Esophagus squamous epithelium (tissue), 5 donors: ENCODE measurements at regions not wholly inside any gene's neighbourhood (a gene's known extent, or its start where the extent isn't known, plus 50 kb on each side); places are given as distances from the start of the nearest gene placed in this dataset.
"Not testable (repeated sequence)": the region's sequence is repeated elsewhere in the genome, so short reads cannot be mapped to it uniquely, and the experiment has no call there.

Experiments used
- DNase-seq: peaks from one replicate; lab custom pipeline; 2025; lab: John Stamatoyannopoulos, UW
- H3K27ac ChIP-seq, 4 donors: fragments of 200-600 bp; sonication (generic); one replicate each; pipeline ENCODE4 v1.5.1; 2016 to 2019; ENCODE audit warnings: mild to moderate bottlenecking in 1 of 4
- H3K27me3 ChIP-seq, 4 donors: fragments of 200-600 bp; sonication (generic); 1 replicate in 3 of 4; 2 replicates in 1 of 4; pipeline versions ENCODE4 v1.5.1 to v1.6.0; 2017 to 2021; ENCODE audit warnings: antibody characterized with exemption in 1 of 4
- H3K36me3 ChIP-seq, 3 donors: fragments of 200-600 bp; sonication (generic); one replicate each; pipeline ENCODE4 v1.5.1; 2016 to 2019
- H3K4me1 ChIP-seq, 3 donors: fragments of 200-600 bp; sonication (generic); one replicate each; pipeline ENCODE4 v1.5.1; 2017 to 2019
- H3K4me3 ChIP-seq, 4 donors: fragments of 200-600 bp; sonication (generic); 1 replicate in 3 of 4; 2 replicates in 1 of 4; pipeline ENCODE4 v1.5.1; 2016 to 2019; ENCODE audit warnings: mild to moderate bottlenecking in 2 of 4, moderate library complexity in 1 of 4
- H3K9me3 ChIP-seq, 3 donors: fragments of 200-600 bp; sonication (generic); one replicate each; pipeline ENCODE4 v1.5.1; 2016 to 2019
- POLR2A ChIP-seq, 4 donors: fragments of 450-650 bp; IDR thresholded peaks; one replicate each; pipeline ENCODE4 v1.6.1; 2017; ENCODE audit warnings: antibody characterized with exemption in 4 of 4, mild to moderate bottlenecking in 4 of 4, moderate library complexity in 3 of 4
- WGBS, 2 donors: methylation state at CpG; one replicate each; pipeline ENCODE4 v1.1.5; 2018; 5-methylcytosine and 5-hydroxymethylcytosine counted together
- intact Hi-C: fragments of 100-400 bp; cut with DNase I; formaldehyde crosslinking; loops from one replicate; pipeline ENCODE4 v1.15.0; 2022
- TF ChIP-seq, protein P1 (sequence below), 6 experiments: fragments of 450-650 bp in 4 of 6; fragments of 200-600 bp in 2 of 6; sonication (generic) in 2 of 6; IDR thresholded peaks; one replicate each; pipeline ENCODE4 v1.5.1; 2016 to 2019; ENCODE audit warnings: antibody characterized with exemption in 6 of 6, mild to moderate bottlenecking in 4 of 6, moderate library complexity in 4 of 6
- donor health status: DM: yes; HTN: yes; CAD: no.

DNA sequence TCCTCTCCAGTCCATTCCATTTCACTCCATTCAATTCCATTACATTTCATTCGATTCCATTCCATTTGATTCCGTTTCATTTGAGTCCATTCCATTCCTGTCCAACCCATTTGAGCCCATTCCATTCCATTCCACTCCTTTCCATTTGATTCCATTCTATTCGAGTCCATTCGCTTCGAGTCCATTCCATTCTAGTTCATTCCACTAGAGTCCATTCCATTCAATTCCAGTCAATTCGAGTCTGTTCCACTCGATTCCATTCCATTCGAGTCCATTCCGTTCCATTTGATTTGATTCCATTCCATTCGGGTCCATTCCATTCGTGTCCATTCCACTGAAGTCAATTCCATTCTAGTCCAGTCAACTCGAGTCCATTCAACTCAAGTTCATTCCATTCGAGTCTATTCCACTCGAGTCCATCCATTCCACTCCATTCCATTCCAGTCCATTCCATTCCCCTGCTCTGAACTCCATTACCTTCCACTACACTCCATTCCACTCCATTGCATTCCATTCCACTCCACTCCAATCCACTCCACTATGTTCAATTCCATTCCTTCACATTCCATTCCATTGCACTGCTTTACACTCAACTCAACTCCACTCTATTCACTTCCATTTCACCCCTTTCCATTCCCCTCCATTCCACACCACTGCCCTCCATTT is 2569.4 kb upstream of the TPTE start:
- Histone ChIP-seq H3K9me3 (peaks cover 0 to 97% (median 25%) of the 10 kb centered on the region in 3 donors), H3K27me3 (no peaks in the 10 kb centered on the region), H3K4me1 (no peaks in the 10 kb centered on the region), H3K4me3 (no peak overlapping the region), H3K27ac (no peak overlapping the region), H3K36me3 (no peaks in the 10 kb centered on the region)
- WGBS, 2 donors: 57 to 59% methylated on average over 14 of the region's 14 CpGs
- DNase-seq: no peak
- intact Hi-C loops: no loop called here
- no peak for TF ChIP-seq POLR2A (IDR thresholded peaks at IDR 0.05)

DNA sequence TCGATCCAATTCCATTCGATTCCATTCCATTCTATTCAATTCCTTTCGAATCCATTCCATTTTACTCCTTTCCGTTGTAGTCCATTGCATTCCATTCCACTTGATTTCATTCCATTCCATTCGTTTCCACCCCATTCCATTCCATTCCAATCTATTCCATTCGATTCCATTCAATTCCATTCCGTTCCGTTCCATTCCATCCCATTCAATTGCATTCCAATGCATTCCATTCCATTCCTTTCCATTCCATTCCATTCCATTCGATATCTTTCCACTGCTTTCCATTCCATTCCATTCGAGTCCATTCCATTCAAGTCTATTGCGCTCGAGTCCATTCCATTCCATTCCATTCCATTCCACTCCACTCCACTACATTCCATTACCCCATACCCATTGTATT is 2568.7 kb upstream of the TPTE start:
- WGBS, 2 donors: 63 to 65% methylated on average over 12 of the region's 12 CpGs

DNA sequence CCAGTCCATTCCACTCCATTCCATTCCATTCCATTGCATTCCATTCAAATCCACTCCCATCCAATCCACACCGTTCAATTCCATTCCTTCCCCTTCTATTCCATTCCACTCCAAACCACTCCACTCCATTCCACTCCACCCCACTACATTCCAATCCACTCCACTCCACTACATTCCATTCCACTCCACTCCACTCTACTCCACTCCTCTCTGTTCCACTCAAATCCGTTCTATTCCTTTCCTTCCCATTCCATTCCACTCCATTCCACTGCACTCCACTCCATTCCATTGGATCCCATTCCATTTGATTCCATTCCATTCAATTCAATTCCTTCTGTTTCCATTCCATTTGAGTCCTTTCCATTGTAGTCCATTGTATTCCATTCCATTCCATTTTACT is 2568.3 kb upstream of the TPTE start:
- 49 to 53% methylated on average over 2 of the region's 2 CpGs for WGBS, 2 donors
- intact Hi-C loops: no loop called here

More for the DNA sequence above, 2568.7 kb upstream of the TPTE start:
- no peaks in the 10 kb centered on the region for H3K36me3 ChIP-seq
- TF ChIP-seq POLR2A (IDR thresholded peaks at IDR 0.05): no peak
- TF ChIP-seq, protein P1, sequence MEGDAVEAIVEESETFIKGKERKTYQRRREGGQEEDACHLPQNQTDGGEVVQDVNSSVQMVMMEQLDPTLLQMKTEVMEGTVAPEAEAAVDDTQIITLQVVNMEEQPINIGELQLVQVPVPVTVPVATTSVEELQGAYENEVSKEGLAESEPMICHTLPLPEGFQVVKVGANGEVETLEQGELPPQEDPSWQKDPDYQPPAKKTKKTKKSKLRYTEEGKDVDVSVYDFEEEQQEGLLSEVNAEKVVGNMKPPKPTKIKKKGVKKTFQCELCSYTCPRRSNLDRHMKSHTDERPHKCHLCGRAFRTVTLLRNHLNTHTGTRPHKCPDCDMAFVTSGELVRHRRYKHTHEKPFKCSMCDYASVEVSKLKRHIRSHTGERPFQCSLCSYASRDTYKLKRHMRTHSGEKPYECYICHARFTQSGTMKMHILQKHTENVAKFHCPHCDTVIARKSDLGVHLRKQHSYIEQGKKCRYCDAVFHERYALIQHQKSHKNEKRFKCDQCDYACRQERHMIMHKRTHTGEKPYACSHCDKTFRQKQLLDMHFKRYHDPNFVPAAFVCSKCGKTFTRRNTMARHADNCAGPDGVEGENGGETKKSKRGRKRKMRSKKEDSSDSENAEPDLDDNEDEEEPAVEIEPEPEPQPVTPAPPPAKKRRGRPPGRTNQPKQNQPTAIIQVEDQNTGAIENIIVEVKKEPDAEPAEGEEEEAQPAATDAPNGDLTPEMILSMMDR (IDR thresholded peaks at IDR 0.05): no peak
- intact Hi-C loops: no loop called here
- no peaks in the 10 kb centered on the region for H3K27me3 ChIP-seq
- no peak for DNase-seq
- peaks cover 0 to 96% (median 24%) of the 10 kb centered on the region in 3 donors for H3K9me3 ChIP-seq
- no peak overlapping the region for H3K27ac ChIP-seq
- no peak overlapping the region for H3K4me3 ChIP-seq
- no peaks in the 10 kb centered on the region for H3K4me1 ChIP-seq

DNA sequence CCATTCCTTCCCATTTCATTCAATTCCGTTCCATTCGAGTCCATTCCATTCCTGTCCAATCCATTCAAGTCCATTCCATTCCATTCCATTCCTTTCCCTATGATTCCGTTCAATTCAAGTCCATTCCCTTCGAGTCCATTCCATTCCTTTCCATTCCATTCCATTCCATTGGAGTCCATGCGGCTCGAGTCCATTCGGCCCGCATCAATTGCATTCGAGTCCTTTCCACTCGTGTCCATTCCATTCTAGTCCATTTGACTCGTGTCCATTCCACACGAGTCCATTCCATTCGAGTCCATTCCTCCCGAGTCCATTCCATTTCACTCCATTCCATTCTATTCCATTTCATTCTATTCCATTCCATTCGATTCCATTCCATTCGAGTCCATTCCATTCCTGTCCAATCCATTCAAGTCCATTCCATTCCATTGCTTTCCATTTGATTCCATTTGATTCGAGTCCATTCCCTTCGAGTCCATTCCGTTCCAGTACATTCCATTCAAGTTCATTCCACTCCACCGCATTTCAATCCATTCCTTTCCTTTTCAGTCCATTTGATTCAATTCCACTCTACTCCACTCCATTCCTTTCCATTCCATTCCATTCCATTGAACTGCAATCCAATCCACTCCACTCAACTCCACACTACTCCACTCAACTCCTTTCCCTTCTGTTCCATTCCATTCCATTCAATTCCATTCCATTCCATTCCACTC is 2565.9 kb upstream of the TPTE start:
- H3K4me1 ChIP-seq, H3K27me3 ChIP-seq, intact Hi-C loops, H3K4me3 ChIP-seq, H3K27ac ChIP-seq, H3K36me3 ChIP-seq, DNase-seq: not testable (repeated sequence)
- WGBS, 2 donors: 72 to 78% methylated on average over 20 of the region's 20 CpGs
- H3K9me3 ChIP-seq: peaks cover 10 to 79% (median 15%) of the 10 kb centered on the region in 3 donors

More for the DNA sequence above, 2568.3 kb upstream of the TPTE start:
- Histone ChIP-seq H3K36me3 (no peaks in the 10 kb centered on the region), H3K9me3 (peaks cover 0 to 96% (median 23%) of the 10 kb centered on the region in 3 donors), H3K27me3 (no peaks in the 10 kb centered on the region), H3K4me1 (no peaks in the 10 kb centered on the region), H3K4me3 (no peak overlapping the region), H3K27ac (no peak overlapping the region)
- DNase-seq: no peak
- TF ChIP-seq POLR2A (IDR thresholded peaks at IDR 0.05): no peak
- TF ChIP-seq, protein P1 (IDR thresholded peaks at IDR 0.05): no peak

DNA sequence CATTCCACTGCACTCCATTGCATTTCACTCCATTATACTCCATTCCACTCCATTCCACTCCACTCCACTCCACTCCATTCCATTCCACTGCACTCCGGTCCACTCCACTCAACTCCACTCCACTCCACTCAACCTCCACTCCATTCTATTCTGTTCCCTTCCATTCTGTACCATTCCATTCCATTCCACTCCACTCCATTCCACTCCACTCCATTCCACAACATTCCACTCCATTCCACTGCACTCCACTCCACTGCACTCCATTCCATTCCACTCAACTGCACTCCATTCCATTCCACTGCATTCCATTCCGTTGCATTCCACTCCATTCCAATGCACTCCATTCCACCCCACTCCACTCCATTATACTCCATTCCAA is 2565.3 kb upstream of the TPTE start:
- H3K27me3 ChIP-seq, H3K36me3 ChIP-seq, H3K4me3 ChIP-seq, H3K4me1 ChIP-seq, H3K27ac ChIP-seq, DNase-seq, intact Hi-C loops: not testable (repeated sequence)
- peaks cover 15 to 76% (median 15%) of the 10 kb centered on the region in 3 donors for H3K9me3 ChIP-seq
- WGBS, 2 donors: 39 to 51% methylated on average over 2 of the region's 2 CpGs

DNA sequence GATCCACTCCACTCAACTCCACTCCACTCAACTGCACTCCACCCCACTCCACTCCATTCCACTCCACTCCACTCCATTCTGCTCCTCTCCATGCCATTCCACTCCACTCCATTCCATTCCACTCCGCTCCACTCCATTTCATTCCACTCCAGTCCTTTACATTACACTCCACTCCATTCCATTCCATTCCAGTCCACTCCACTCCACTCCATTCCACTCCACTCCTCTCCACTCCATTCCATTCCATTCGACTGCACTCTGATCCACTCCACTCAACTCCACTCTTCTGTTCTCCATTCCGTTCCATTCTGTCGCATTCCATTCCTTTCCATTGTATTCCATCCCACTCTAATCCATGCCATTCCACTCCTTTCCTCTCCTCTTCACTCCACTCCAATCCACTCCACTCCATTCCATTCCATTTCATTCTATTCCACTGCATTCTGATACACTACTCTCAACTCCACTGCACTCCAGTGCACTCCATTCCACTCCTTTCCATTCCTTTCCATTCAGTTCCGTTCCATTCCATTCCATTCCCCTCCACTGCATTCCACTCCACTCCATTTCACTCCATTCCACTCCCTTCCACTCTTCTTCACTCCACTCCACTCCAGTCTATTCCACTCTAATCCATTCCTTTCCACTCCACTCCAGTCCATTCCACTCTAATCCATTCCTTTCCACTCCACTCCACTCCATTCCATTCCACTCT is 2564.2 kb upstream of the TPTE start:
- H3K27ac ChIP-seq, H3K4me3 ChIP-seq, intact Hi-C loops, H3K36me3 ChIP-seq, H3K27me3 ChIP-seq, H3K4me1 ChIP-seq, DNase-seq: not testable (repeated sequence)
- peaks cover 15 to 74% (median 26%) of the 10 kb centered on the region in 3 donors for H3K9me3 ChIP-seq
- WGBS, 2 donors: 60% methylated on average over 5 of the region's 5 CpGs

DNA sequence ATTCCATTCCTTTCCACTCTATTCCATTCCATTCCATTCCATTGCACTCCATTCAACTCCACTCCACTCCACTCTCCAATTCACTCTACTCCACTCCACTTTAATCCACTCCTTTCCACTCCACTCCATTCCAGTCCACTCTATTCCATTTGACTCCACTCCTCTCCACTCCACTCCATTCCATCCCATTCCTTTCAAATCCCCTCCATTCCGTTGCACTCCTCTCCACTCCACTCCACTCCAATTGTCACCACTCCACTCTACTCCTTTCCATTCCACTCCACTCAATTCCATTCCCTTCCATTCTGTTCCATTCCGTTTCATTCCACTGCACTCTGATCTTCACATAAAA is 2563.7 kb upstream of the TPTE start:
- H3K9me3 ChIP-seq: peaks cover 15 to 70% (median 31%) of the 10 kb centered on the region in 3 donors
- TF ChIP-seq, protein P1 (IDR thresholded peaks at IDR 0.05): no peak
- TF ChIP-seq POLR2A (IDR thresholded peaks at IDR 0.05): no peak
- H3K27ac ChIP-seq: no peak overlapping the region
- WGBS, 2 donors: 18 to 20% methylated on average over 2 of the region's 2 CpGs
- H3K4me3 ChIP-seq: no peak overlapping the region
- H3K27me3 ChIP-seq: no peaks in the 10 kb centered on the region
- intact Hi-C loops: no loop called here
- H3K36me3 ChIP-seq: no peaks in the 10 kb centered on the region
- no peak for DNase-seq
- H3K4me1 ChIP-seq: no peaks in the 10 kb centered on the region
